H1 (cell line): ENCODE measurements at regions not wholly inside any gene's neighbourhood (a gene's known extent, or its start where the extent isn't known, plus 50 kb on each side); places are given as distances from the start of the nearest gene placed in this dataset.

Source experiments
- CTCF ChIA-PET: fragments of 300-600 bp; sonication (Branson Sonifier 250); formaldehyde crosslinking; loops from one replicate; lab custom pipeline; 2021; ENCODE audit not compliant: partially characterized antibody; lab: Charles Lee
- POLR2A ChIA-PET: fragments of 300-600 bp; sonication (Branson Sonifier 250); formaldehyde crosslinking; loops from one replicate; lab custom pipeline; 2021; ENCODE audit warnings: inconsistent platforms; ENCODE audit not compliant: partially characterized antibody; lab: Charles Lee
- DNase-seq, 2 experiments: peaks; one replicate each; pipeline versions ENCODE4 v3.0.0 to v3.0.0-alpha.2; 2010 to 2022; ENCODE audit warnings: low spot score in 2 of 2, low read depth in 1 of 2, mixed read lengths in 1 of 2
- FAIRE-seq: peaks from 2 replicates; lab custom pipeline; 2011; peaks lifted over from hg19 to GRCh38; lab: Jason Lieb, UNC
- H2AFZ ChIP-seq: 2 replicates; pipeline ENCODE4 v1.8.1; 2012; ENCODE audit warnings: low read length, inconsistent platforms
- H2AK5ac ChIP-seq: 2 replicates; pipeline ENCODE4 v1.6.1; 2013; ENCODE audit warnings: low read depth, low read length
- H2BK120ac ChIP-seq: replicated peaks from 2 replicates; pipeline ENCODE3; 2013; ENCODE audit warnings: low read depth, low read length, inconsistent platforms
- H2BK12ac ChIP-seq: 2 replicates; pipeline ENCODE4 v1.6.1; 2013; ENCODE audit warnings: low read depth, low read length
- H2BK15ac ChIP-seq: 2 replicates; pipeline ENCODE4 v1.6.1; 2013; ENCODE audit warnings: low read length
- H2BK20ac ChIP-seq: 2 replicates; pipeline ENCODE4 v1.6.1; 2013; ENCODE audit warnings: low read length
- H2BK5ac ChIP-seq: 2 replicates; pipeline ENCODE4 v1.6.1; 2013; ENCODE audit warnings: low read depth, low read length
- H3K14ac ChIP-seq: 2 replicates; pipeline ENCODE4 v1.6.1; 2013; ENCODE audit warnings: inconsistent platforms; ENCODE audit not compliant: insufficient read length
- H3K18ac ChIP-seq: 2 replicates; pipeline ENCODE4 v1.6.1; 2013; ENCODE audit warnings: low read length; ENCODE audit errors: extremely low read depth
- H3K23ac ChIP-seq: 2 replicates; pipeline ENCODE4 v1.6.1; 2013; ENCODE audit warnings: inconsistent platforms; ENCODE audit not compliant: insufficient read length
- H3K23me2 ChIP-seq: 2 replicates; pipeline ENCODE4 v1.6.1; 2013; ENCODE audit warnings: low read depth, low read length
- H3K27ac ChIP-seq: 2 replicates; pipeline ENCODE4 v1.6.1; 2011; ENCODE audit warnings: low read depth, low read length, inconsistent platforms
- H3K27me3 ChIP-seq, 4 experiments: replicated peaks in 1 of 4; 1 replicate in 1 of 4; 2 replicates in 3 of 4; pipeline versions ENCODE4 v1.6.1 to v1.8.1; 2011 to 2013; ENCODE audit warnings: low read length in 3 of 4, mild to moderate bottlenecking in 3 of 4, inconsistent platforms in 2 of 4, mixed read lengths in 2 of 4, moderate library complexity in 1 of 4; ENCODE audit not compliant: control insufficient read depth in 3 of 4, insufficient read depth in 3 of 4; ENCODE audit errors: extremely low read depth in 1 of 4
- H3K36me3 ChIP-seq, 4 experiments: 2 replicates each; pipeline versions ENCODE4 v1.6.1 to v1.8.1; 2011 to 2013; ENCODE audit warnings: mild to moderate bottlenecking in 4 of 4, low read length in 3 of 4, moderate library complexity in 2 of 4, control low read depth in 1 of 4, inconsistent platforms in 1 of 4; ENCODE audit not compliant: insufficient read depth in 4 of 4, control insufficient read depth in 2 of 4
- H3K4ac ChIP-seq: replicated peaks from 2 replicates; pipeline ENCODE3; 2013; ENCODE audit warnings: low read length, low read depth, mixed read lengths, inconsistent platforms; ENCODE audit not compliant: insufficient read length
- H3K4me1 ChIP-seq, 4 experiments: replicated peaks in 1 of 4; 1 replicate in 1 of 4; 2 replicates in 3 of 4; pipeline versions ENCODE4 v1.6.1 to v1.8.1; 2011 to 2013; ENCODE audit warnings: low read length in 3 of 4, inconsistent platforms in 2 of 4, mixed read lengths in 1 of 4; ENCODE audit not compliant: insufficient read depth in 4 of 4, control insufficient read depth in 3 of 4
- H3K4me2 ChIP-seq, 2 experiments: 2 replicates each; pipeline versions ENCODE4 v1.6.1 to v1.8.1; 2011 to 2013; ENCODE audit warnings: low read depth in 2 of 2, low read length in 2 of 2, control low read depth in 1 of 2, inconsistent platforms in 1 of 2, mild to moderate bottlenecking in 1 of 2; ENCODE audit not compliant: insufficient read depth in 1 of 2
- H3K4me3 ChIP-seq, 4 experiments: fragments of 200-600, 300-600 bp in 1 of 4; sonication (generic), shearing (Covaris generic), sonication (Bioruptor Twin) in 1 of 4; 2 replicates each; pipeline versions ENCODE4 v1.5.1 to v1.8.1; 2011 to 2016; ENCODE audit warnings: low read length in 4 of 4, low read depth in 3 of 4, control low read depth in 2 of 4, inconsistent platforms in 2 of 4, mild to moderate bottlenecking in 2 of 4, mixed read lengths in 1 of 4, moderate library complexity in 1 of 4; ENCODE audit not compliant: insufficient read depth in 2 of 4; ENCODE audit errors: extremely low read depth in 1 of 4
- H3K56ac ChIP-seq: replicated peaks from 2 replicates; pipeline ENCODE3; 2013; ENCODE audit warnings: low read depth, mild to moderate bottlenecking, mixed read lengths, low read length, inconsistent platforms; ENCODE audit not compliant: insufficient read length
- H3K79me1 ChIP-seq: 2 replicates; pipeline ENCODE4 v1.6.1; 2013; ENCODE audit warnings: low read depth, low read length, control low read depth
- H3K79me2 ChIP-seq, 2 experiments: 2 replicates each; pipeline versions ENCODE4 v1.6.1 to v1.8.1; 2012 to 2013; ENCODE audit warnings: low read length in 2 of 2, mild to moderate bottlenecking in 2 of 2, inconsistent platforms in 1 of 2; ENCODE audit not compliant: insufficient read depth in 2 of 2, control insufficient read depth in 1 of 2
- H3K9ac ChIP-seq, 4 experiments: replicated peaks in 1 of 4; 1 replicate in 1 of 4; 2 replicates in 3 of 4; pipeline versions ENCODE4 v1.6.1 to v1.8.1; 2011 to 2013; ENCODE audit warnings: low read depth in 3 of 4, low read length in 3 of 4, control low read depth in 2 of 4, mild to moderate bottlenecking in 2 of 4, moderate library complexity in 2 of 4, inconsistent platforms in 1 of 4; ENCODE audit errors: extremely low read depth in 1 of 4
- H3K9me3 ChIP-seq, 2 experiments: 2 replicates each; pipeline versions ENCODE4 v1.6.1 to v1.8.1; 2012 to 2013; ENCODE audit warnings: mild to moderate bottlenecking in 2 of 2, moderate library complexity in 2 of 2, control low read depth in 1 of 2, inconsistent platforms in 1 of 2, low read depth in 1 of 2, low read length in 1 of 2, mixed read lengths in 1 of 2; ENCODE audit not compliant: insufficient read depth in 2 of 2
- H4K20me1 ChIP-seq, 2 experiments: replicated peaks in 1 of 2; 2 replicates each; pipeline versions ENCODE3 to v1.8.1; 2011 to 2013; ENCODE audit warnings: inconsistent platforms in 2 of 2, low read length in 2 of 2, mild to moderate bottlenecking in 1 of 2; ENCODE audit not compliant: insufficient read depth in 2 of 2, control insufficient read depth in 1 of 2
- H4K5ac ChIP-seq: 2 replicates; pipeline ENCODE4 v1.6.1; 2013; ENCODE audit warnings: low read length, low read depth, mixed read lengths, inconsistent platforms; ENCODE audit not compliant: insufficient read length
- H4K8ac ChIP-seq: 2 replicates; pipeline ENCODE4 v1.8.0; 2013; ENCODE audit warnings: mild to moderate bottlenecking, moderate library complexity, low read length, inconsistent platforms; ENCODE audit not compliant: insufficient read depth; ENCODE audit errors: extremely low read depth
- H4K91ac ChIP-seq: replicated peaks from 2 replicates; pipeline ENCODE3; 2013; ENCODE audit warnings: low read length, mixed read lengths, inconsistent platforms; ENCODE audit not compliant: insufficient read length
- BACH1 ChIP-seq: IDR thresholded peaks from 2 replicates; pipeline ENCODE4 v1.6.1; 2012; ENCODE audit warnings: low read length, improper control_type of control experiment
- RAD21 ChIP-seq, 2 experiments: IDR thresholded peaks in 1 of 2; conservative IDR thresholded peaks in 1 of 2; 2 replicates each; pipeline ENCODE4 v1.6.1; 2011; ENCODE audit warnings: low read depth in 2 of 2, low read length in 2 of 2, improper control_type of control experiment in 1 of 2, inconsistent platforms in 1 of 2, mild to moderate bottlenecking in 1 of 2, moderate library complexity in 1 of 2
- SIX5 ChIP-seq: IDR thresholded peaks from 2 replicates; pipeline ENCODE4 v1.6.1; 2011; ENCODE audit warnings: mild to moderate bottlenecking, low read depth, low read length
- WGBS, 2 experiments: shearing (Covaris generic) in 1 of 2; methylation state at CpG; one replicate each; pipeline versions ENCODE4 v1.1.6 to v1.1.7; 2013 to 2015; ENCODE audit warnings: low lambda C conversion rate in 2 of 2, mixed read lengths in 2 of 2, inconsistent platforms in 1 of 2, low coverage in 1 of 2, missing lambda C conversion rate in 1 of 2; ENCODE audit not compliant: insufficient replicate concordance in 2 of 2, insufficient coverage in 1 of 2, insufficient read length in 1 of 2; ENCODE audit errors: extremely low coverage in 1 of 2, missing lambda C conversion rate in 1 of 2; 5-methylcytosine and 5-hydroxymethylcytosine counted together
- TF ChIP-seq, protein P1 (sequence below): IDR thresholded peaks from 2 replicates; pipeline ENCODE4 v1.6.1; 2012; ENCODE audit warnings: low read length, inconsistent platforms

DNA sequence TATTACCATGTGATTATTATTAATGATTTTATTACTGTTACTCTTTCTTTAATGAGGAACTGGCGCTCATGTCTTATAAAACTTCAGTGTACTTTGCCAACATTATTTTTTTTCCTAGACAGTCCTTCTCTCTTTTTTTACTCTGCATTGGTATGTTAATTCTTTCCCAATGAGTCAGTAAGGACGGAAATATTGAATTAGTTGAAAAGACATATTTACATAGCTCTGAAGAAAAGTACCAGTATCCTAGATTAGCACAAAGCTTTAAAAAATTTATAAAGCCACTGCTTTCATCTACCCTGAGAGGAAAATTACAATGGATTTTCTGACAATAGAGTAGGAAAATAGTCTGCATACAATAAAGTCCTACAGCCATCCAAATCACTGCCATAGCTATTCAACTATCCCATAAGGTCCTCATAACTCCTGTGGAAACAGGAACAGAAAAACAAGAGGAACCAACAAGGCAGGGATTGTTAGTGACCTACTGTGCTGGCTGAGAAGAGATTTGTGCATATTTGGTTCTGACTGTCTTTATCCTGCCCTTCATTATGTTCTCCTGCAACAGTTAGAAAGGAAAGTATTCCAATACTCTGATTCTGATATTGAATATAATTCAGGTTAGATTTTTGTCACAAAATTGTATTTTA, 314.4 kb downstream of the AASDHPPT start:
- Histone ChIP-seq H3K14ac (no peak overlapping the region), H2BK20ac (no peak overlapping the region), H3K23ac (no peak overlapping the region), H3K9me3 (0 out of 4 replicates have a peak, but pooled peaks cover 0 to 4% of the 10 kb centered on the region in 2 experiments), H3K27ac (no peak overlapping the region), H4K91ac (no peak overlapping the region), H3K18ac (no peak overlapping the region), H3K79me2 (no peaks in the 10 kb centered on the region), H4K20me1 (no peaks in the 10 kb centered on the region), H3K56ac (no peak overlapping the region), H3K23me2 (no peaks in the 10 kb centered on the region), H2BK15ac (no peak overlapping the region), H3K4me2 (no peak overlapping the region), H2BK12ac (no peak overlapping the region), H3K4ac (no peak overlapping the region), H2AK5ac (no peak overlapping the region), H3K9ac (no peak overlapping the region), H3K79me1 (no peaks in the 10 kb centered on the region), H3K27me3 (no peaks in the 10 kb centered on the region), H3K4me3 (no peak overlapping the region), H2BK120ac (no peak overlapping the region), H4K8ac (no peak overlapping the region), H3K4me1 (peaks cover 0 to 3% (median 0%) of the 10 kb centered on the region in 4 experiments; a peak in 2 of 7 replicates), H2AFZ (no peak overlapping the region), H4K5ac (no peak overlapping the region), H2BK5ac (no peak overlapping the region), H3K36me3 (no peaks in the 10 kb centered on the region)
- FAIRE-seq = no peak
- DNase-seq = no peak
- ChIA-PET CTCF (interaction anchor here (0.6 kb wide), 1 partner anchor 934 kb away, joined by 3 read pairs; no protein-coding TSS in a partner anchor), POLR2A (no interaction called here)
- WGBS, 2 experiments = 74% methylated on average over 2 of the region's 2 CpGs; no CpG with 5 or more reads in 1 of the 2 experiments
- TF ChIP-seq BACH1 (no peak), SIX5 (no peak), RAD21 (IDR thresholded peaks at IDR 0.05 in 1 of 2, conservative IDR thresholded peaks at IDR 0.05 in 1 of 2; ENCODE audit: low read depth in 2 of 2, low read length in 2 of 2) (no peak)
- TF ChIP-seq, protein P1, sequence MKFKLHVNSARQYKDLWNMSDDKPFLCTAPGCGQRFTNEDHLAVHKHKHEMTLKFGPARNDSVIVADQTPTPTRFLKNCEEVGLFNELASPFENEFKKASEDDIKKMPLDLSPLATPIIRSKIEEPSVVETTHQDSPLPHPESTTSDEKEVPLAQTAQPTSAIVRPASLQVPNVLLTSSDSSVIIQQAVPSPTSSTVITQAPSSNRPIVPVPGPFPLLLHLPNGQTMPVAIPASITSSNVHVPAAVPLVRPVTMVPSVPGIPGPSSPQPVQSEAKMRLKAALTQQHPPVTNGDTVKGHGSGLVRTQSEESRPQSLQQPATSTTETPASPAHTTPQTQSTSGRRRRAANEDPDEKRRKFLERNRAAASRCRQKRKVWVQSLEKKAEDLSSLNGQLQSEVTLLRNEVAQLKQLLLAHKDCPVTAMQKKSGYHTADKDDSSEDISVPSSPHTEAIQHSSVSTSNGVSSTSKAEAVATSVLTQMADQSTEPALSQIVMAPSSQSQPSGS = no peak
